GM23248 (cell line): ENCODE measurements at regions not wholly inside any gene's neighbourhood (a gene's known extent, or its start where the extent isn't known, plus 50 kb on each side); places are given as distances from the start of the nearest gene placed in this dataset.

Experiments used
- EZH2 ChIP-seq: fragments of 200-600 bp; sonication (generic); IDR thresholded peaks from 2 replicates; pipeline ENCODE4 v1.6.1; 2018; ENCODE audit warnings: antibody characterized with exemption, mild to moderate bottlenecking; ENCODE audit not compliant: insufficient read depth, poor library complexity, severe bottlenecking
- EZH2phosphoT487 ChIP-seq: fragments of 200-600 bp; sonication (generic); IDR thresholded peaks from 2 replicates; pipeline ENCODE4 v1.6.1; 2018; ENCODE audit warnings: antibody characterized with exemption, moderate library complexity, mild to moderate bottlenecking, low read depth; ENCODE audit not compliant: insufficient read depth

GRCh38 chr1:2861988-2862813 lies 60.7 kb upstream of the TTC34 start:
- no peak for TF ChIP-seq EZH2phosphoT487
- TF ChIP-seq EZH2 = no peak
